Fibroblast of lung (primary cell): ENCODE measurements at regions not wholly inside any gene's neighbourhood (a gene's known extent, or its start where the extent isn't known, plus 50 kb on each side); places are given as distances from the start of the nearest gene placed in this dataset.

Source experiments
- DNase-seq, 2 donors: peaks; one replicate each; pipeline versions ENCODE4 v3.0.0 to v3.0.0-alpha.2; 2010; ENCODE audit warnings: low read depth in 2 of 2
- H2AFZ ChIP-seq: 2 replicates; pipeline ENCODE4 v1.5.1; 2012; ENCODE audit warnings: low read length, control low read depth, inconsistent platforms
- H3K27ac ChIP-seq: 2 replicates; pipeline ENCODE4 v1.5.1; 2011; ENCODE audit warnings: low read length, control low read depth; ENCODE audit not compliant: insufficient read depth
- H3K27me3 ChIP-seq: 2 replicates; pipeline ENCODE4 v1.5.1; 2011; ENCODE audit warnings: mild to moderate bottlenecking, low read length; ENCODE audit not compliant: control insufficient read depth, insufficient read depth
- H3K36me3 ChIP-seq: 2 replicates; pipeline ENCODE4 v1.5.1; 2011; ENCODE audit warnings: low read length; ENCODE audit not compliant: control insufficient read depth, insufficient read depth
- H3K4me1 ChIP-seq: 2 replicates; pipeline ENCODE4 v1.5.1; 2011; ENCODE audit warnings: low read length; ENCODE audit not compliant: control insufficient read depth, insufficient read depth; ENCODE audit errors: extremely low read depth
- H3K4me2 ChIP-seq: 2 replicates; pipeline ENCODE4 v1.5.1; 2011; ENCODE audit warnings: low read length, control low read depth; ENCODE audit not compliant: insufficient read depth; ENCODE audit errors: extremely low read depth
- H3K4me3 ChIP-seq, 4 experiments: fragments of 200-600 bp in 1 of 4; sonication (generic) in 1 of 4; replicated peaks in 1 of 4; 2 replicates each; pipeline ENCODE4 v1.5.1; 2011 to 2016; ENCODE audit warnings: low read length in 4 of 4, low read depth in 3 of 4, mild to moderate bottlenecking in 3 of 4, control low read depth in 2 of 4, inconsistent platforms in 1 of 4, mixed read lengths in 1 of 4; ENCODE audit not compliant: insufficient read depth in 1 of 4; ENCODE audit errors: control extremely low read depth in 1 of 4
- H3K79me2 ChIP-seq: 2 replicates; pipeline ENCODE4 v1.5.1; 2012; ENCODE audit warnings: mild to moderate bottlenecking, low read length, inconsistent platforms; ENCODE audit not compliant: control insufficient read depth, insufficient read depth
- H3K9ac ChIP-seq: 2 replicates; pipeline ENCODE4 v1.5.1; 2011; ENCODE audit warnings: mild to moderate bottlenecking, low read length, control low read depth; ENCODE audit not compliant: insufficient read depth
- H3K9me3 ChIP-seq: 2 replicates; pipeline ENCODE4 v1.5.1; 2012; ENCODE audit warnings: low read depth, low read length; ENCODE audit not compliant: control insufficient read depth, insufficient read depth
- H4K20me1 ChIP-seq: 2 replicates; pipeline ENCODE4 v1.5.1; 2011; ENCODE audit warnings: low read length; ENCODE audit not compliant: control insufficient read depth, insufficient read depth; ENCODE audit errors: extremely low read depth
- EZH2 ChIP-seq: IDR thresholded peaks from 2 replicates; pipeline ENCODE4 v1.5.1; 2012; ENCODE audit warnings: low read length, control low read depth, mild to moderate bottlenecking; ENCODE audit errors: missing control alignments
- TF ChIP-seq, protein P1 (sequence below), 2 donors: IDR thresholded peaks in 1 of 2; conservative IDR thresholded peaks in 1 of 2; 1 replicate in 1 of 2; 2 replicates in 1 of 2; pipeline ENCODE4 v1.5.1; 2011 to 2012; ENCODE audit warnings: low read length in 2 of 2, control low read depth in 1 of 2, inconsistent platforms in 1 of 2, low read depth in 1 of 2, mild to moderate bottlenecking in 1 of 2

DNA sequence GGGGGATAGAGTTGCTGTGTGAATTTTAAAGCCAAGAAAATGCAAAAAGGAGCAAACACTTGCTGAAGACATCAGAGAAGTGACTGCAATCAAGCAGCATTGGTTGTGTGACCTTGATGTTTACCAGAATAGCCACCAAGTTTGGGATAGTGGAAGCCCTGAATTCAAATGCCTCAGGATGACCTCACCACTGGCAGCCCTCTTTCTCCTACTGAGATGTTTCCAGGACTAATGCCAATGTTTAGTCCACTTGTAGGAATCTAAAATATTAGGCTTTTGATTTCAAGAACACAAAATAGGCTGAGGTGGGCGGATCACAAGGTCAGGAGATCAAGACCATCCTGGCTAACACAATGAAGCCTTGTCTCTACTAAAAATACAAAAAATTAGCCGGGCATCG, 112.2 kb upstream of the NUDT12 start:
- Histone ChIP-seq H3K79me2 (no peaks in the 10 kb centered on the region), H2AFZ (no peak overlapping the region), H3K9me3 (no peaks in the 10 kb centered on the region), H3K27ac (no peak overlapping the region), H4K20me1 (no peaks in the 10 kb centered on the region), H3K4me3 (no peak overlapping the region), H3K27me3 (no peaks in the 10 kb centered on the region), H3K4me2 (no peak overlapping the region), H3K36me3 (no peaks in the 10 kb centered on the region), H3K4me1 (no peaks in the 10 kb centered on the region), H3K9ac (no peak overlapping the region)
- peak; percentile 19 to 69 for DNase-seq
- TF ChIP-seq, protein P1, sequence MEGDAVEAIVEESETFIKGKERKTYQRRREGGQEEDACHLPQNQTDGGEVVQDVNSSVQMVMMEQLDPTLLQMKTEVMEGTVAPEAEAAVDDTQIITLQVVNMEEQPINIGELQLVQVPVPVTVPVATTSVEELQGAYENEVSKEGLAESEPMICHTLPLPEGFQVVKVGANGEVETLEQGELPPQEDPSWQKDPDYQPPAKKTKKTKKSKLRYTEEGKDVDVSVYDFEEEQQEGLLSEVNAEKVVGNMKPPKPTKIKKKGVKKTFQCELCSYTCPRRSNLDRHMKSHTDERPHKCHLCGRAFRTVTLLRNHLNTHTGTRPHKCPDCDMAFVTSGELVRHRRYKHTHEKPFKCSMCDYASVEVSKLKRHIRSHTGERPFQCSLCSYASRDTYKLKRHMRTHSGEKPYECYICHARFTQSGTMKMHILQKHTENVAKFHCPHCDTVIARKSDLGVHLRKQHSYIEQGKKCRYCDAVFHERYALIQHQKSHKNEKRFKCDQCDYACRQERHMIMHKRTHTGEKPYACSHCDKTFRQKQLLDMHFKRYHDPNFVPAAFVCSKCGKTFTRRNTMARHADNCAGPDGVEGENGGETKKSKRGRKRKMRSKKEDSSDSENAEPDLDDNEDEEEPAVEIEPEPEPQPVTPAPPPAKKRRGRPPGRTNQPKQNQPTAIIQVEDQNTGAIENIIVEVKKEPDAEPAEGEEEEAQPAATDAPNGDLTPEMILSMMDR (conservative IDR thresholded peaks at IDR 0.05 in 1 of 2, IDR thresholded peaks at IDR 0.05 in 1 of 2; ENCODE audit: low read depth in 1 of 2, low read length in 2 of 2): no peak
- no peak for TF ChIP-seq EZH2

DNA sequence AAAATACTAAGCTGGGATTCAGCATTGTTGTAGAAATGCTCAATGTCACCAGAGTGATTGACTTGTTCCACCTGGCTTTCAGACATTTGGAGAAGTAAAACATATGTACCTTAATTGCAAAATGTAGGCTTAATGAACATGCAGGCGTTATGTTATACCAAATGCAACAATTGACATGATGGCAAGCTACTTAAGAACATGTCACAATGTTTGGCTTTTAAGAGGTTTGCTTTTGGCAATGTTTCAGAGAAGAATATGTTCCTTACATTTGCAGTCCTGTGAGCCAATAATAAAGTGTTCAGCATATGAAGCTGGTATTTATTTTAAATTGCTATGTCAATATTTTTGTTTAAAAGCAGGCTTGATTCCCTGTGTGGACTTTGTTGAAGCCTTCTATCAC, 111.7 kb upstream of the NUDT12 start:
- Histone ChIP-seq H3K9me3 (no peaks in the 10 kb centered on the region), H3K4me2 (no peak overlapping the region), H4K20me1 (no peaks in the 10 kb centered on the region), H3K36me3 (no peaks in the 10 kb centered on the region), H3K27ac (no peak overlapping the region), H3K4me3 (no peak overlapping the region), H3K9ac (no peak overlapping the region), H3K27me3 (no peaks in the 10 kb centered on the region), H2AFZ (no peak overlapping the region), H3K4me1 (no peaks in the 10 kb centered on the region), H3K79me2 (no peaks in the 10 kb centered on the region)
- peak in 1 of 2 donors; percentile 35 for DNase-seq
- no peak for TF ChIP-seq EZH2
- TF ChIP-seq, protein P1 (conservative IDR thresholded peaks at IDR 0.05 in 1 of 2, IDR thresholded peaks at IDR 0.05 in 1 of 2; ENCODE audit: low read depth in 1 of 2, low read length in 2 of 2): no peak

DNA sequence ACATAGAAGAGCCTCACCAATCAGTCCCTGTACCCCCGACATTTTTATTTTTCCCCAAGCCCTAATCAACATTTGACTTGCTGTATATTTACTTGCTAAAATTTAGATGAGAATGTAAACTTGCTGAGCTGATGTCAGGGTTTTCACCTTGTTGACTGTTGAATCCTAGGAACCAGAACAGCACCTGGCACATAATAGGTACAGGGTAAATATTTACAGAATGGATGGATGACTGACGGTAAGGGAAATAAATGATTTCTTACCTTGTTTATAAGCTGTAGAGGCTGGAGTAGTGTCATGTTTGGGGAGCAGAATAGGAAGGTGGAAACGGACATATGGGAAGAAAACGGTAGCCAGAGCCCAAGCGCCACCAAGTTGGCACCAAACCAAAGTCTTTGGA, 107.0 kb upstream of the NUDT12 start:
- DNase-seq: no peak
- Histone ChIP-seq H4K20me1 (no peaks in the 10 kb centered on the region), H3K9ac (no peak overlapping the region), H3K27me3 (no peaks in the 10 kb centered on the region), H3K36me3 (no peaks in the 10 kb centered on the region), H3K4me2 (no peak overlapping the region), H3K79me2 (no peaks in the 10 kb centered on the region), H2AFZ (no peak overlapping the region), H3K27ac (no peak overlapping the region), H3K4me3 (no peak overlapping the region), H3K4me1 (no peaks in the 10 kb centered on the region), H3K9me3 (no peaks in the 10 kb centered on the region)
- TF ChIP-seq, protein P1 (conservative IDR thresholded peaks at IDR 0.05 in 1 of 2, IDR thresholded peaks at IDR 0.05 in 1 of 2; ENCODE audit: low read depth in 1 of 2, low read length in 2 of 2): no peak
- TF ChIP-seq EZH2: no peak
